Mesothelial cell of epicardium (in vitro differentiated cells): ENCODE measurements at regions not wholly inside any gene's neighbourhood (a gene's known extent, or its start where the extent isn't known, plus 50 kb on each side); places are given as distances from the start of the nearest gene placed in this dataset.

Experiments used
- DNase-seq, 2 experiments: peaks; one replicate each; pipeline ENCODE4 v3.0.0; 2021; ENCODE audit warnings: low spot score in 2 of 2; ENCODE audit not compliant: unreplicated experiment in 2 of 2
- H3K27ac Mint-ChIP-seq: 2 replicates; pipeline ENCODE4 v1.8.0; 2021; ENCODE audit warnings: mixed read lengths
- H3K27me3 Mint-ChIP-seq: 2 replicates; pipeline ENCODE4 v1.8.0; 2021; ENCODE audit warnings: low read depth, mixed read lengths
- H3K36me3 Mint-ChIP-seq: 2 replicates; pipeline ENCODE4 v1.8.0; 2021; ENCODE audit warnings: mixed read lengths
- H3K4me1 Mint-ChIP-seq: 2 replicates; pipeline ENCODE4 v1.8.0; 2021; ENCODE audit warnings: mixed read lengths
- H3K4me3 Mint-ChIP-seq: 2 replicates; pipeline ENCODE4 v1.8.0; 2021; ENCODE audit warnings: mild to moderate bottlenecking, moderate library complexity, mixed read lengths
- H3K9me3 Mint-ChIP-seq: 2 replicates; pipeline ENCODE4 v1.8.0; 2021; ENCODE audit warnings: mixed read lengths
- CTCF ChIP-seq: fragments of 200-600 bp; sonication (generic); IDR thresholded peaks from one replicate; pipeline ENCODE4 v1.5.0; 2021; ENCODE audit warnings: antibody characterized with exemption; ENCODE audit not compliant: unreplicated experiment

- no peak for TF ChIP-seq CTCF
- Mint-ChIP-seq H3K36me3 (peaks cover 10% of the 10 kb centered on the region), H3K4me1 (peaks cover 54% of the 10 kb centered on the region), H3K4me3 (no peak overlapping the region), H3K9me3 (no peaks in the 10 kb centered on the region), H3K27me3 (no peaks in the 10 kb centered on the region), H3K27ac (no peak overlapping the region)
- no peak for DNase-seq
These were observed 103.7 kb downstream of the OGFRL1 start for GRCh38 chr6:71392276-71392675.

- Mint-ChIP-seq H3K4me3 (no peak overlapping the region), H3K27ac (peak overlapping the region; percentile 89), H3K9me3 (no peaks in the 10 kb centered on the region), H3K4me1 (peaks cover 49% of the 10 kb centered on the region), H3K27me3 (no peaks in the 10 kb centered on the region), H3K36me3 (peaks cover 15% of the 10 kb centered on the region)
- no peak for DNase-seq
- no peak for TF ChIP-seq CTCF
These were observed 104.9 kb downstream of the OGFRL1 start for GRCh38 chr6:71393471-71393870.

- Mint-ChIP-seq H3K36me3 (peaks cover 16% of the 10 kb centered on the region), H3K4me3 (no peak overlapping the region), H3K9me3 (no peaks in the 10 kb centered on the region), H3K4me1 (peaks cover 45% of the 10 kb centered on the region), H3K27me3 (no peaks in the 10 kb centered on the region), H3K27ac (peak overlapping the region; percentile 89)
- DNase-seq, result no peak
- no peak for TF ChIP-seq CTCF
These were observed 105.4 kb downstream of the OGFRL1 start for GRCh38 chr6:71393981-71394432.

GRCh38 chr6:71394926-71395325 is 106.3 kb downstream of the OGFRL1 start:
- peaks cover 16% of the 10 kb centered on the region for H3K36me3 Mint-ChIP-seq
- H3K27me3 Mint-ChIP-seq, result no peaks in the 10 kb centered on the region
- no peak for TF ChIP-seq CTCF
- peaks cover 48% of the 10 kb centered on the region for H3K4me1 Mint-ChIP-seq
- H3K9me3 Mint-ChIP-seq, result no peaks in the 10 kb centered on the region
- H3K27ac Mint-ChIP-seq, result peak overlapping the region; percentile 21
- no peak for DNase-seq
- no peak overlapping the region for H3K4me3 Mint-ChIP-seq

GRCh38 chr6:71395731-71396409 is 107.3 kb downstream of the OGFRL1 start:
- TF ChIP-seq CTCF, result no peak
- H3K4me3 Mint-ChIP-seq, result no peak overlapping the region
- DNase-seq, result no peak
- peaks cover 14% of the 10 kb centered on the region for H3K36me3 Mint-ChIP-seq
- no peaks in the 10 kb centered on the region for H3K27me3 Mint-ChIP-seq
- peak overlapping the region; percentile 48 for H3K27ac Mint-ChIP-seq
- H3K9me3 Mint-ChIP-seq, result no peaks in the 10 kb centered on the region
- H3K4me1 Mint-ChIP-seq, result peaks cover 56% of the 10 kb centered on the region
